NCI-H2029 (cell line): ENCODE measurements at regions not wholly inside any gene's neighbourhood (a gene's known extent, or its start where the extent isn't known, plus 50 kb on each side); places are given as distances from the start of the nearest gene placed in this dataset.

Experiments used
- DNase-seq: peaks from one replicate; lab custom pipeline; 2025; lab: John Stamatoyannopoulos, UW

GRCh38 chr2:212945526-212945925 is 205.9 kb downstream of the IKZF2 start:
- no peak for DNase-seq

GRCh38 chr2:212943351-212943750 is 208.1 kb downstream of the IKZF2 start:
- no peak for DNase-seq

- DNase-seq: no peak
Observed at GRCh38 chr2:212941361-212941760, 210.1 kb downstream of the IKZF2 start.

- DNase-seq: peak; percentile 95
Observed at GRCh38 chr2:212940816-212941215, 210.6 kb downstream of the IKZF2 start.

DNA sequence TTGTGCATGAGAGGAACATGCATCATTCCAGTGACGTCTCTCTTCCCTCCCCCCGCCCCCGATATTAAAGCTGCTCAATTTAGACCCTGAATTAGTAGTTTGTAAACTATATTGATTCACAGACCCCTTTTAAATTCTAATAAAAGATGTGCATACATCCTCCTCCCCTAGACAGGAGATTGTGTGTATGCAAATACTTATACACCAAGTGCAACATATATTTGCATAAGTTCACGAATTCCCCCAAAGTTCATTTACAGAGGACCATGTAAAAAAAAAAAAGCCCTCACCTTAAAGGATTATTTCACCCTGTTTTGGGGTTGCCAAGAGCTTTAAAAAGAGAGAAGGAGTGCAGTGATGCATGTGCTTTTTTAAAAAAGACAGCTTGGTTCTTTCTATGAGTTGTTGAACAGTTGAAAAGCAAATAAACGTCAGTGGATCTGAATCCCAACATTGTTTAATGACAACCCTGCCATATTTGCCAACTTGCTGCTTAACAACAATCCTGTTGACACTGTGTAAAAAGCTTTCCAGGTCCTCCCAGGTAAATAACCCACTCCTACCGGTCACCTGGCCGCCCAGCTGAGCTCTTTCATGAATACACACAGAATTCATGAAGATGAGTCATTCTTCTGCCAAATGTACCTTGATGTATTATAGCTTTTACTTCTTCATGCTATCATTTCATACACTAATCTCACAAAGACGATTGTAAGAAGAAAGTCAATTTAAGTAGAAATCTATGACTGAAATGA is 211.5 kb downstream of the IKZF2 start:
- peak; percentile 95 for DNase-seq

DNA sequence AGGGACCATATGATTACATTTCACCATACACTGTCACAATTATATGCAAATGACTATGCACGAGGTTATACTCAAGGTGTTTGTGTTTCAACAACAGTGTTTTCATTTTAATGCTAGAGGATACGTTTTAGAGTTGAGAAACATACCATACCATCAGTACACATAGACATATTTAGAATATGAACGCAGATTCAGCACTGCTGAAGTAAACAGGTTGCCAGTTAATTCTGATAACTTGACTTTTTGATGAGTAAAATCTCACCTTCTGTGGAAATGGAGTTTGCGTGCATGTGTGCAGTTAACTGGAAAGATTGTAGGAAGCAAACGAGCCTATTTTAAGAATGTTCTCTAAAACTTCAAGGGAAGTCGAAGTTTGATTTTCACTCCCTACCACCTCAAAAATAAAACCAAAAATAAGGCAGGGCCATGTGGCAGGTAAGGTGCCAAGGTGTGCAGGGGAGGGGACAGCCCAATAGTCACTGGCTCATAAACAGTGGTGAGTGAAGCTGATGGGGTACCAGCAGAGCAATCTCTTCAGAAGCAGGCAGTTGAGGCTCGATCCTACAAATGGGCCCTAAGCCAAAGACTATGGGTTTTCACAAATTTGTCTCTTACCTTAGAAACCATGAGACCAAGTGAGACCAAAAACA is 213.1 kb downstream of the IKZF2 start:
- no peak for DNase-seq

DNA sequence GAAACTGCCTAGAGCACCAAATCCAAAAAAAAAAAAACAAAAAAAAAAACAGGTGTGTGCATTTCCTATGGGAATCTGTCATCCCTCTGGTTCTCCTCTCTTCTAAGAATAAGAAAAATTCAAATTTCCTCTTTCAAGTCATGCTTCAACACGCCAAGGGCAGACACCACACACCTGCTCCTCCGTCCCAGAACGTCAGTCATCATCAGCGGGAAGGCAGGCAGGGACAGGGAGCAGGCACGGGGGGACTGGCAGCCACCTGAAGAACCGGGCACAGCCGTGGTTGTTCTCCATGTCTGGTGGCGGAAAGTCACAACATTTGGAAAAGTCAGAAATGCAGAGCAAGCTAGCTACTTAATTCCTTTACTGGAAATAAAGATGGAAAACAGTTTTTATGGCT is 214.8 kb downstream of the IKZF2 start:
- DNase-seq: no peak

DNA sequence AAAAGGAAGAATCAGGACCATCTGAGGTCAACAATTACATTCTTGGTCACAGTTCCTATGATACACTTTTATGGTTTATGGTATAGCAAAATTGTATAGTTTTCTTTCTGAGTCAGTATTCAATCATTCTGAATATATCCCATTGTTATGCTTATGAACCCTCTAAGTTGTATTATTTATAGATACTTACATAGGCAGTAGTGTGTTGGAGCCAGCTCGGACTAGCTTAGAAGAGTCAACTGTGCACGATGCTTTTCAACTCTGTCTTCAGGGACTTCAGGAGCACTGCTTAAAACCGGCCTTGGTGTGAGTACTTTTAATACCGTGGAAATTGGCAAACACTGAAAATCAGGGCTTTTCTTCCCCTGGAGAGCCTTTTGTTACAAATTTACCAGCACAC is 215.7 kb downstream of the IKZF2 start:
- DNase-seq: no peak

DNA sequence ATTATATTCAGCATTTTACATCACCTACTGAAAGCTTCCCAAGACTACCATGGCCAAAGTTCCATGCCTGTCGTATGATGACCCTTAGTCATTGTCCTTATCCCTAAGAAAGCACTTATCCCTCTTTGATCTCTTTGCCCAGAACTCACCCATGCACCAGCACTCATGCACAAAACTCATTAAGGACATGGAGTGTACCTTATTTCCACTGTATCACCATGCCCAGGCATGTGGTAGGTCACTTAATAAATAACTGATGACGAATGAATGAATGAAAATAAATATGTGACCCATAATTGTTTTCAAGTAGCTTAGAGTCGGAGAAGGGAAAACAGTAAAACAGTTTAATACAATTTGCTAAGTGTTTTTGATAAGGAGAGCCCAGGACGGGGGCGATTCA is 220.1 kb downstream of the IKZF2 start:
- DNase-seq: no peak

- no peak for DNase-seq
Observed at GRCh38 chr2:212930556-212931260, 220.7 kb downstream of the IKZF2 start.

GRCh38 chr2:212929971-212930370 is 221.4 kb downstream of the IKZF2 start:
- no peak for DNase-seq

DNA sequence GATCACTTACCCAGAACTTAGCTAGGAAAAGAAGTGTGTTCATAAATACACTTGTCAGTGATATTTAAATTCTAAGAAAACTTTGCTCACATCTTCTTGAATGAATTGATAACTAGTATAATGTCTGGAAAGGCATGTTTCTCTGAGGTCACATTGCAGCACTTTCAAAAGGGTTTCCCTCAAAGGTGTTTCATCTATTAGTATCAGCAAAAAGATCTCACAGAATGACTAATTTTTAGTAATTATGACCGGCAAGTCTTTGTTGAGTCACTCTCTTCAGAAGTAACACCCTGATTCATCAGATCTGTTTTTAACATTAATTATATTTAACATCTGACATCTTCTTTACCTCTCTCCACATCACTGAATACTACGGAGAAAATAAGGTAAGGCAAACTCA is 222.3 kb downstream of the IKZF2 start:
- no peak for DNase-seq

- DNase-seq: no peak
Observed at GRCh38 chr2:212928681-212929080, 222.7 kb downstream of the IKZF2 start.

GRCh38 chr2:212926940-212927339 is 224.5 kb downstream of the IKZF2 start:
- DNase-seq: no peak

DNA sequence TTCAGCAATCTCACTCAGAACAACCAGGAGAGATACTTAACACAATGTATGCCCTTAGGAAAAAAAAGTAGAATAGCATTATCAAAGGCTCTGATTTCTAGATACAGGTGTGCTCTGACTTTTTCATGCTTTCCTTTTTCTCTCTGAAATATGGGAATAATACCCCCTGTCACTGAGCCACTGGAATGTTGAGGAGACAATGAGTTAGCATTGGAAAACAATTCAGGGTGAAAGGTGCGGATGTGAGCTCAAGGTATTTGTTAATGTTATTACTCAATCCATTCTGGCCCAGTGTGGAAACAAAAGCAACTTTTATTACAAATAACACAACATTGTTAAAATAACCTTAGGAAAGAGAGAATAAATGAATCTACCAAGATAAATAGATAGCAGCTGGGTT is 228.0 kb downstream of the IKZF2 start:
- DNase-seq: no peak

GRCh38 chr2:212922701-212923100 is 228.7 kb downstream of the IKZF2 start:
- DNase-seq: no peak

DNA sequence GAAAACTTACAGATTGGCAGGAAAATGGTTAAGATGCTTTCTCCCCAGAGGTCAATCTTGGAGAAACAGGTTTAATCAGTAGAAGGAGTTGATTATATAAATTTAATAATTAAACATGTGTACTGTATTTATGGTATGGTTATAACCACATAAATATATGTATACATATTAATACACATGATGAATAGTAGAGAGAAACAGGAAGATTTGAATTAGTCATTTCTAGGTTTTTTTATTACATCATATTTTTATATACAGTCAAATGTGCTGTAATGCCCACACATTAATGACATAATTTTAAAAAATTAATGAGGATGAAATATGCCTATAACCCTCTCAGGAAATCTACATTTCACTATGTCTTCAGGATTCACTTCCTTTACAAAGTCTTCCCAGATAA is 229.7 kb downstream of the IKZF2 start:
- no peak for DNase-seq

DNA sequence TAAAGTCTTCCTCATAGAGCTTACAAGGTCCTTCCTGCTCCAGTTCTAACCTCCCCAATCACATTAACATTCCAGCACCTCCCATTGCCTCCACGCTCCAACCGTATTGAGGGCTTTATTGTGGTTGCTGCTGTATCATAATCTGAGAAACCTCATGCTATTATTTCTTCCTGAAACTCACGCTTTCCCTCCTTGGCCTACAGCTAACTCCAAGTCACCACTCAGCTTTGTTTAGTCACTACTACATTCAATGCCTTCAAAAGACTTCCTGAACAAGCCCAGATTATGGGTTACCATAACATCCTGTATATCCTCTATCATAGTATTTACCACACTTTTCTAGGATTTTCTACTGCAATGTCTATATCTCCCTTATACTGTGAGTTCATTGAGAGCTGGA is 230.4 kb downstream of the IKZF2 start:
- no peak for DNase-seq

DNA sequence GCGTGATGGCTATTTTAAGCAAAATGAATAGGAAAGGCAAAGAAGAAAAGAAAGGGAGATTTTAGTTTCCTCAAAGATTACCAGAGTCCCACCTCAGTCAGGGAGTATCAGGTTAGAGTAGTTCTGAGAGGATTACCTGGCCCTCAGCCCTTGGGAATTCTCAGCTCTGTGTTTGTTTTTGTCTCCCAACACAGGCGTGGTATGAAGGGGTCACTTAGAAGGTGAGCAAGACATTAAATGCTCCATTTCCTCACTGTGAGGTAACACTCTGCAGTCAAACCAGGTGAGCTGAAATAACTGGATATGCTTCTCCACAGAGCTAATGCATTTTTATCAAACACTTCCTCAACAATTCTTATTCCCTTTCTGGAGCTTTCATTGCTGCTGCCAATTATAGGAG is 232.2 kb downstream of the IKZF2 start:
- peak; percentile 33 for DNase-seq

DNA sequence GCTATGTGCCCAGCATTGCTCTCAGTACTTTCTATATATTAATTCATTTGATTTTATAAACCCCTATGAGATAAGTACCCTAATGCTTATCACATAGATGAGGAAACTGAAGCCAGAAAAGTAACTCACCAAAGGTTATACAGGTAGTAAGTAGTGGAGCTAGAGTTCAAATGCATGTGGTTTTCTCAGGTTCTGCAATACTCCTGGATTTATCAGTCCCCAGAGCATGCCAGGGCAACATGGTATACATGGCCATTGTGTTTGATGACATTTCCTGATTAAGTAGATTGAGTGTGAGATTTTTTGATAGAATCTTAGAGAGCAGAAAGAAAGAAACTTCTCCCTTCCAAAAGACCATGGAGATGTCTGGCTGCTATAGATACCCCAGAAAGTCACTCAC is 233.1 kb downstream of the IKZF2 start:
- no peak for DNase-seq

DNA sequence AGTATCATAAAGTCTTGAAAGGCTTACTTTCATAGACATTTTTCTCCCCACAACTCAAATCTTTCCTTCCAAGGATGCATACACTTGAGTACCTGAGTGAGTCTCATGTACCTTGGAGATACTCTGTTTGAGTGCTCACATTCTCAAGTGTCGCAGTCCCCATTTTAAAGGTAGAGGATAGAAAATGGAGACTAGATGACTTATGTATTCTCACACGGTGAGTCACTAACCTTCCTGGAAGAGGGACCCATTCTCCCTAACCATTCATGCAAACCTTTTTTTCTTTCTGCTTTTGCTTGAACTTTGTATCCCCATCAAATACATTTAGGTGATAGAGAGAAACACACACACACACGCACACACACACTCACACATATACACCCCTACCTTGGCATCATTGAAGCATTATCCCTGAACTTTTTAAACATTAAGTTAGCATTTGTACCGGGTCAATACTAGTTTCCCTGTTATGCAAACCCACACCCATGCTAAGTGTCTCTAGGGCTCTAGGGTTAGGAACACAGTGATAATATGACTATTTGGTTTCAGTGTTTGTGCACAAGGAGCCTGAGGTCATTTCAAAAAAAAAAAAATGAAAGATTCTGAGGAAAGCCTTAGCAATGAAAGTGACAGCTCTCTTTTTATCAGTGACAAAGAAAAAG is 236.2 kb downstream of the IKZF2 start:
- no peak for DNase-seq

DNA sequence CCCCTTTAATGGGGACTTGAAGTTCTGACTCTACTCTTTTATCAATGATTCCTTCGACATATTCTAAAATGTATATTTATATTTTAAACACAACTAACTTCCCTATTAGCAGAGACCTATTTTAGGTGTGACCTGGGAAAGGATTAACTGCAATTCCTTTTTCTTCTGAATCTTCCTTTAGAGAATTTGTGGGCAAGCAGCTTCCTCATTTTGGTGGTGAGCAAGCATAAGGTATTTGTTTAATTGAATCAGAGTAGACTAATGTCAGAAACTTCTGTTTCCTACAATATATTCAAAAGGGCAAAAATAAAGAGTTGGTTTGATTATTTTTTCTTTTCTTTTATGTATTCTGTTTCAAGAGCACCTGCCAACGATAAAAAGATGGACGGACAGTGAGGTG is 237.0 kb downstream of the IKZF2 start:
- DNase-seq: no peak
